Cardiac muscle cell (in vitro differentiated cells and primary cell): ENCODE measurements at regions not wholly inside any gene's neighbourhood (a gene's known extent, or its start where the extent isn't known, plus 50 kb on each side); places are given as distances from the start of the nearest gene placed in this dataset.

Experiments used
- DNase-seq, 2 donors: peaks; one replicate each; pipeline versions ENCODE4 v3.0.0 to v3.0.0-alpha.2; 2010 to 2017; ENCODE audit warnings: low read depth in 1 of 2, low spot score in 1 of 2
- H3K27ac ChIP-seq: fragments of 200-600 bp; sonication (generic); 2 replicates; pipeline ENCODE4 v1.5.1; 2016
- H3K27me3 ChIP-seq: fragments of 200-600 bp; sonication (generic); 2 replicates; pipeline ENCODE4 v1.6.0; 2016; ENCODE audit warnings: control low read depth
- H3K36me3 ChIP-seq: fragments of 200-600 bp; sonication (generic); 2 replicates; pipeline ENCODE4 v1.5.1; 2016; ENCODE audit warnings: control low read depth
- H3K4me1 ChIP-seq: fragments of 200-600 bp; sonication (generic); 2 replicates; pipeline ENCODE4 v1.8.1; 2017; ENCODE audit warnings: low read depth, mild to moderate bottlenecking, mixed run types
- H3K4me3 ChIP-seq: fragments of 200-600 bp; sonication (generic); 2 replicates; pipeline ENCODE4 v1.5.1; 2016; ENCODE audit warnings: mild to moderate bottlenecking
- H3K9me3 ChIP-seq: fragments of 200-600 bp; sonication (generic); 2 replicates; pipeline ENCODE4 v1.5.1; 2017; ENCODE audit warnings: low read depth, mild to moderate bottlenecking, control low read depth
- CTCF ChIP-seq: IDR thresholded peaks from 2 replicates; pipeline ENCODE4 v1.5.1; 2012; ENCODE audit warnings: low read depth, mild to moderate bottlenecking, low read length

GRCh38 chr9:126216826-126217225 is 109.8 kb upstream of the MVB12B start:
- H3K27me3 ChIP-seq, result no peaks in the 10 kb centered on the region
- no peak overlapping the region for H3K4me3 ChIP-seq
- no peak overlapping the region for H3K27ac ChIP-seq
- no peak for TF ChIP-seq CTCF
- DNase-seq, result no peak
- no peaks in the 10 kb centered on the region for H3K4me1 ChIP-seq
- no peaks in the 10 kb centered on the region for H3K9me3 ChIP-seq
- no peaks in the 10 kb centered on the region for H3K36me3 ChIP-seq

GRCh38 chr9:126217250-126217653 is 109.4 kb upstream of the MVB12B start:
- Histone ChIP-seq H3K4me3 (no peak overlapping the region), H3K9me3 (no peaks in the 10 kb centered on the region), H3K27me3 (no peaks in the 10 kb centered on the region), H3K4me1 (no peaks in the 10 kb centered on the region), H3K27ac (no peak overlapping the region), H3K36me3 (no peaks in the 10 kb centered on the region)
- DNase-seq, result no peak
- no peak for TF ChIP-seq CTCF

- Histone ChIP-seq H3K36me3 (no peaks in the 10 kb centered on the region), H3K4me1 (no peaks in the 10 kb centered on the region), H3K27ac (no peak overlapping the region), H3K9me3 (no peaks in the 10 kb centered on the region), H3K4me3 (no peak overlapping the region), H3K27me3 (no peaks in the 10 kb centered on the region)
- no peak for DNase-seq
- no peak for TF ChIP-seq CTCF
These were observed 108.8 kb upstream of the MVB12B start for GRCh38 chr9:126217797-126218196.

- Histone ChIP-seq H3K27ac (no peak overlapping the region), H3K4me1 (no peaks in the 10 kb centered on the region), H3K4me3 (no peak overlapping the region), H3K36me3 (no peaks in the 10 kb centered on the region), H3K27me3 (no peaks in the 10 kb centered on the region), H3K9me3 (no peaks in the 10 kb centered on the region)
- no peak for TF ChIP-seq CTCF
- DNase-seq, result no peak
These were observed 108.1 kb upstream of the MVB12B start for GRCh38 chr9:126218359-126219125.

- no peak for DNase-seq
- H3K4me1 ChIP-seq, result no peaks in the 10 kb centered on the region
- TF ChIP-seq CTCF, result no peak
- no peak overlapping the region for H3K27ac ChIP-seq
- no peaks in the 10 kb centered on the region for H3K27me3 ChIP-seq
- no peaks in the 10 kb centered on the region for H3K36me3 ChIP-seq
- no peak overlapping the region for H3K4me3 ChIP-seq
- no peaks in the 10 kb centered on the region for H3K9me3 ChIP-seq
These were observed 107.5 kb upstream of the MVB12B start for GRCh38 chr9:126219166-126219565.
